Kidney epithelial cell (primary cell): ENCODE measurements at regions not wholly inside any gene's neighbourhood (a gene's known extent, or its start where the extent isn't known, plus 50 kb on each side); places are given as distances from the start of the nearest gene placed in this dataset.

Experiments used
- DNase-seq: peaks from one replicate; pipeline ENCODE4 v3.0.0-alpha.2; 2010; ENCODE audit warnings: low read depth
- H3K27me3 ChIP-seq: 2 replicates; pipeline ENCODE4 v1.6.0; 2011; ENCODE audit warnings: low read length; ENCODE audit not compliant: control insufficient read depth, insufficient read depth
- H3K36me3 ChIP-seq: 2 replicates; pipeline ENCODE4 v1.5.1; 2011; ENCODE audit warnings: low read length; ENCODE audit not compliant: control insufficient read depth, insufficient read depth
- H3K4me3 ChIP-seq: 2 replicates; pipeline ENCODE4 v1.5.1; 2011; ENCODE audit warnings: low read depth, mild to moderate bottlenecking, control low read depth, low read length
- CTCF ChIP-seq: IDR thresholded peaks from 2 replicates; pipeline ENCODE4 v1.5.1; 2011; ENCODE audit warnings: mild to moderate bottlenecking, moderate library complexity, low read length, control low read depth, inconsistent platforms; ENCODE audit not compliant: insufficient read depth, poor library complexity, severe bottlenecking

DNA sequence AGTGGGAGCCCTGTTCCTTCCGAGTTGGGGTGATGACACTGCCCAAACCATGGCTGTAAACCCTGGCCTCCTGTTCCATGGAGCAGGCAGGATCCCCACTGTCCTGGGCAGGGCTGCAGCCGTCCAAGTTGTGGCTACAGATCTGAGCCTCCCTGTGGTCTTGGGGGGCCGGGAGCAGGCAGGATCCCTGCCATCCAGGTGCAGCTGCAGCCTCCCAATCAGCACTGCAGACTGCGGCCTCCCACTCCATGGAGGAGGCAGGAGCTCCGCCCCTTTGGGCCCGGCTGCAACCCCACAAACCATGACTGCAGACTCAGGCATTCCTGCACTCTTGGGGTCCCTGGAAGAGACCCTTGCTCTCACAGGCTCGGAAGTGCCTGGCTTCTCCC, 872.1 kb upstream of the GJE1 start:
- H3K27me3 ChIP-seq = no peaks in the 10 kb centered on the region
- no peak overlapping the region for H3K4me3 ChIP-seq
- no peaks in the 10 kb centered on the region for H3K36me3 ChIP-seq

GRCh38 chr6:141259807-141260206, 872.9 kb upstream of the GJE1 start:
- Histone ChIP-seq H3K36me3 (no peaks in the 10 kb centered on the region), H3K27me3 (no peaks in the 10 kb centered on the region), H3K4me3 (no peak overlapping the region)
- TF ChIP-seq CTCF = no peak
- DNase-seq = no peak

More for the DNA sequence above, 872.1 kb upstream of the GJE1 start:
- DNase-seq = no peak
- no peak for TF ChIP-seq CTCF

- DNase-seq = no peak
- H3K27me3 ChIP-seq = no peaks in the 10 kb centered on the region
- no peak overlapping the region for H3K4me3 ChIP-seq
- no peaks in the 10 kb centered on the region for H3K36me3 ChIP-seq
- no peak for TF ChIP-seq CTCF
Measured at GRCh38 chr6:141259091-141259490, 873.6 kb upstream of the GJE1 start.

DNA sequence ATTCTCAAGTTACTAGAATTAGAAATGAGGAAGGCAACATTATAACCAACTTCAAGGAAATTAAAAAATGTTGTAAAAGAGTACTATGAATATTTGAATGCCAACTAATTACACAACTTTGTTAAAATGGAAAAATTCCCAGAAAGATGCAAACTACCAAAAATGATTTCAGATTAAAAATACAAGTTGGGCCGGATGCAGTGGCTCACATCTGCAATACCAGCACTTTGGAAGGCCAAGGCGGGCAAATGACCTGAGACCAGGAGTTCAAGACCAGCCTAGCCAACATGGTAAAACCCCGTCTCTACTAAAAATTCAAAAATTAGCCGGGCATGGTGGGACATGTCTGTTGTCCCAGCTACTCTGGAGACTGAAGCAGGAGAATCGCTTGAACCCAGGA, 874.2 kb upstream of the GJE1 start:
- H3K36me3 ChIP-seq = no peaks in the 10 kb centered on the region
- no peak overlapping the region for H3K4me3 ChIP-seq
- no peaks in the 10 kb centered on the region for H3K27me3 ChIP-seq
- DNase-seq = no peak
- no peak for TF ChIP-seq CTCF

GRCh38 chr6:141254336-141254735, 878.4 kb upstream of the GJE1 start:
- no peaks in the 10 kb centered on the region for H3K36me3 ChIP-seq
- H3K4me3 ChIP-seq = no peak overlapping the region
- DNase-seq = no peak
- TF ChIP-seq CTCF = no peak
- H3K27me3 ChIP-seq = no peaks in the 10 kb centered on the region

GRCh38 chr6:141252828-141253608, 879.7 kb upstream of the GJE1 start:
- Histone ChIP-seq H3K36me3 (no peaks in the 10 kb centered on the region), H3K27me3 (no peaks in the 10 kb centered on the region), H3K4me3 (no peak overlapping the region)
- no peak for DNase-seq
- TF ChIP-seq CTCF = no peak
